WI38 (cell line): ENCODE measurements at regions not wholly inside any gene's neighbourhood (a gene's known extent, or its start where the extent isn't known, plus 50 kb on each side); places are given as distances from the start of the nearest gene placed in this dataset.

Experiments used
- H3K4me3 ChIP-seq: 2 replicates; pipeline ENCODE4 v1.5.1; 2011; ENCODE audit warnings: low read depth, mild to moderate bottlenecking, control low read depth, low read length
- TF ChIP-seq, protein P1 (sequence below): IDR thresholded peaks from 2 replicates; pipeline ENCODE4 v1.5.1; 2012; ENCODE audit warnings: low read depth, mild to moderate bottlenecking, control low read depth, low read length

DNA sequence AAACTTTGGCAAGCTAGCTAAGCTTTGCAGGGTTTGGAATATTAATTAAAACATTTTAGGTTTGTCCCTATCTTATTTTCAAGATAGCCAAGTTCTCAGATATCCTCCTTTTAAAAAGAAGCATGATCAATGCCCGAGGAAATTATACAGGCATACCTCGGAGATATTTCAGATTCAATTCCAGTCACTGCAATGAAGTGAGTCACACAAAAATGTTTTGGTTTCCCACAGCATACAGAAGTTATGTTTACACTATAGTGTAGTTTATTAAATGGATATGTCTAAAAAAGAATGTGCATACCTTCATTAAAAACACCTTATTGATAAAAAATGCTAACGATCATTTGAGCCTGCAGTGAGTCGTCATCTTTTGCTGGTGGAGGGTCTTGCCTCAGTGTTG is 382.9 kb upstream of the NPVF start:
- no peak overlapping the region for H3K4me3 ChIP-seq
- TF ChIP-seq, protein P1, sequence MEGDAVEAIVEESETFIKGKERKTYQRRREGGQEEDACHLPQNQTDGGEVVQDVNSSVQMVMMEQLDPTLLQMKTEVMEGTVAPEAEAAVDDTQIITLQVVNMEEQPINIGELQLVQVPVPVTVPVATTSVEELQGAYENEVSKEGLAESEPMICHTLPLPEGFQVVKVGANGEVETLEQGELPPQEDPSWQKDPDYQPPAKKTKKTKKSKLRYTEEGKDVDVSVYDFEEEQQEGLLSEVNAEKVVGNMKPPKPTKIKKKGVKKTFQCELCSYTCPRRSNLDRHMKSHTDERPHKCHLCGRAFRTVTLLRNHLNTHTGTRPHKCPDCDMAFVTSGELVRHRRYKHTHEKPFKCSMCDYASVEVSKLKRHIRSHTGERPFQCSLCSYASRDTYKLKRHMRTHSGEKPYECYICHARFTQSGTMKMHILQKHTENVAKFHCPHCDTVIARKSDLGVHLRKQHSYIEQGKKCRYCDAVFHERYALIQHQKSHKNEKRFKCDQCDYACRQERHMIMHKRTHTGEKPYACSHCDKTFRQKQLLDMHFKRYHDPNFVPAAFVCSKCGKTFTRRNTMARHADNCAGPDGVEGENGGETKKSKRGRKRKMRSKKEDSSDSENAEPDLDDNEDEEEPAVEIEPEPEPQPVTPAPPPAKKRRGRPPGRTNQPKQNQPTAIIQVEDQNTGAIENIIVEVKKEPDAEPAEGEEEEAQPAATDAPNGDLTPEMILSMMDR, result no peak

DNA sequence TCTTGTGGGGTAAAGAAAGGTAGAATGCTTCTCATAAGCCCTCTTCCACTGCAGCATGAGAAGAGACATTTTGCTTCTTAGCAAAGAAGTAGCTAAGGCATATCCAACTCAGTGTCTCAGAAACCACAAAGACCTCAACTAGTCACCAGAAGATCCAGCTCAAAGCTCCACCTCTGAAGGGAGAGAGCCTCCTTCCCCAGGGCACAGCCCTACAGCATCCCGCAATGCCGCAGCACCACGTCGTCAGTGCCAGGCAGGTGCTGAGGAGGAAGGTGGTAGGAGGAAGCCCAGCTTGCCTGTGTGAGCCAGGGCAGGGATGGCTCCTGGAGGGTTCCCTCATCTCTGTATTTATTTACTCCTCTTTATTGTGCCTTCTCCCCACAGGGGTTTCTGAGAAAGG is 385.6 kb upstream of the NPVF start:
- TF ChIP-seq, protein P1, result no peak
- no peak overlapping the region for H3K4me3 ChIP-seq

DNA sequence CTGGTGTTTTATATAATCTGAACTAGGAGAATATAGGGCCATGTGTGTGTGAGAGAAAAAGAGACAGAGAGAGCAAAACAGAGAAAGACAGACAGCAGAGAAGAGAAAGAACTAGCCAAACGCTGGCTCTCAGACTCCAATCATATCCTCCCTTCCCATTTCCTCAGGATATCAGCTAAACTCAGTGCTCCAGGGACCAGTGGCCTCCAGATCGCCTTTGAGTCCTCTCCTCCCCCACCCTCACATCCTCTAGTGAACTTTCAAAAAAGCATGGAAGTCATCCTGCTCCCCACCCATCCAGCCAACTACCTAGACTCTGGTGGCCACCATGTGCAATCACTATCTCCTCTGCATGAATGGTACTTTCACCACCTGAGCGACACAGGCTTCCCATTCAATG is 386.1 kb upstream of the NPVF start:
- H3K4me3 ChIP-seq, result no peak overlapping the region
- TF ChIP-seq, protein P1, result no peak

DNA sequence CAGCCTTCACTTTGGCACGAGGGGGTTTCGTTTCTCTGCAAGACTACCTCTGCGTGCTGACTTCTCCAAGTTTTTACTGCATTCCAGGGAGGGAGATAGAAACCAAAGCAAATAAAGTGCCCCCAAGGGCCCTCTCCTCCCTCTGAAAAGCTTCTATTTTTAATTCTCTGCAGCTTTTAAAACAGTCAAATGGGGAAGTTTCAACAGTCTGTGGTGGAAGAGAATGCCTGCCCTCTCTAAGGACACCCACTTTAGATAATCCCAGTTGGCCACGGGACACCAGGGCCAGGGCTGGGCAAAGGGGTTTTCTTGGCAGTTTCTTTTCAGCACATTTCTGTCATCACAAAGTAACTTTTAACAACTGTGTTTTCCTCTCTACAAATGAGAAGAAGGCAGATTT is 386.7 kb upstream of the NPVF start:
- no peak overlapping the region for H3K4me3 ChIP-seq
- TF ChIP-seq, protein P1, result no peak

DNA sequence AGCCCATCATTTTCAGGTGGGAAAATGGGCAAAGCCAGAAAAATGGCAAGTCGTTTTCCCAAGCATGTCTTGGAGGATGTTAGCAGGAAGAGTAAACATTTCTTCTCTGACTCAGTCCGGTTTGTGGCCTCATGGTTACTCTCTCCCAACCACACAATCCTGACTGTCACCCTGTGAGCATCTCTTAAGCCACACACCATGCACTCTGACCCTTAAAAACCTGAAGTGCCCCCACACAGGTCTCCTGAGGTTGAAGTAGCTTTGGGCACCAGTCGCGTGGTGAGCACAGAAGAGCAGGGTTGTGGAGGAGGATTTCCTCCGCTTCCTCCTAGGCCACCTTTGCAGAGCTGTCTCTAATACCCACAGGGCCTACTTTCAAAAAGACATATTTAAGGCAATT is 387.3 kb upstream of the NPVF start:
- H3K4me3 ChIP-seq, result no peak overlapping the region
- TF ChIP-seq, protein P1, result no peak

DNA sequence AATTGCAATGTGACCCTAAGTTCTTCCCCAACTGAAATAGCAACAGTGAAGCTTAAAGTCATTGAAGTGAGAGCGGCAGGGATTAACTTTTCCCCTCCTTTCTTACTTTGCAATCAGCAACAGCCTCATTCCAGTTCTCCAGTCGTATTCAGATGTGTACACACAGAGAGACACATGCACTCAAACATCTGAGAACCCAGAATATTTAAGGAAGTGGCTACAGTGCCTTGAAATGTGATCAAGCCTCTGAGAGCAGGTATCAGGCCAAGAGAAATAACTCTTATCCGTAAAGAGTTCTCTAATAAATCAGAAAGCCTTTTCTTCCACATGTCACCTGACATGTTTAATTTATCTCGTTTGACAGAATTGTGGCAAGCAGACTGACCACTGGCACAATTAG is 388.9 kb upstream of the NPVF start:
- no peak overlapping the region for H3K4me3 ChIP-seq
- TF ChIP-seq, protein P1, result no peak

DNA sequence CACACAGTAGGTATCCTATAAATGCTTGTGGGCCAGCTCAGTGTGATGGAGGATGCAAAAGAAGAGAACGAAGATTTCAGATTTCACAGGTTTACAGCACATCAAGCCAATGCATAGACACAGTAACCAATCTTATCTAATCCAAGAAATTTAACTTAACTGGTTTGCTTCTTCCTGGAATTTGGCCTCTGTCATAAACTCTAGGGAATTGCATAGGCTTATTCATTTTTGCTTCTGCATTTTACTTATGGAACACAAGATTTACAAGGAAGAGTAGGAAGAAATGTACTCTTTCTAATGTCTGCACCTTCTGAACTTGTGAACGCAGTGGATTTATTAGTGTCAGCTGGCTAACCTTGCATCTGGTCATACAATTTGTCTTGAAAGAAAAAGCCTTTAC is 389.4 kb upstream of the NPVF start:
- H3K4me3 ChIP-seq, result no peak overlapping the region
- TF ChIP-seq, protein P1, result no peak

DNA sequence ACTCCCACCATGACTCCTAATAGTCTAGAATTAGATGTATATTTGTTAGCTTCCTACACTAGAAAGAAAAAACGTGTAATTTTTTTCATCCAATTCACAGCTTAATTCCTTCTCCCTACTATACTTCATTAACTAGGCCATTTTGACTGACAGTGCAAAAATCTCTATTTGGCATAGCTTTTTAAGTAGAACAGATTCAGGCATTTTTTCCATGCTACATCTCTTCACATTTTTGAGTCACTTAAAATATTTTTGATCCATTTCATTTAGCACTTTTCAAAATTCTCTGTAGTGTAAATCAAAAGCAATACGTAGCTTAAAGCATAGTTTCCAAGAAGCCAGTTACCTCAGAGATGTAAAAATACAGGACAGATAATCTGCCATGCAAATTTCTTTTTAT is 391.1 kb upstream of the NPVF start:
- TF ChIP-seq, protein P1, result no peak
- H3K4me3 ChIP-seq, result no peak overlapping the region
